ENCODE measurements at regions not wholly inside any gene's neighbourhood (a gene's known extent, or its start where the extent isn't known, plus 50 kb on each side); places are given as distances from the start of the nearest gene placed in this dataset.
"Not testable (repeated sequence)": the region's sequence is repeated elsewhere in the genome, so short reads cannot be mapped to it uniquely, and the experiment has no call there.

GRCh38 chr5:8563540-8563939 is 694.6 kb downstream of the MTRR start:
- not testable (repeated sequence) for TF ChIP-seq POLR2A (IDR thresholded peaks at IDR 0.05); CTCF (IDR thresholded peaks at IDR 0.05); POLR2AphosphoS5 (IDR thresholded peaks at IDR 0.05; ENCODE audit: insufficient read depth in 1 of 2, low read depth in 1 of 2)
